ENCODE measurements at regions not wholly inside any gene's neighbourhood (a gene's known extent, or its start where the extent isn't known, plus 50 kb on each side); places are given as distances from the start of the nearest gene placed in this dataset.

- 0 to 80% (median 50%) methylated on average over 2 to 6 of the region's 6 CpGs for WGBS, 10 experiments
- Histone ChIP-seq H3K4me1 (replicated peaks in 1 of 2) (peaks cover 0 to 12% of the 10 kb centered on the region in 2 donors), H3K4me3 (no peak overlapping the region), H3K27ac (no peak overlapping the region)
- no peak for ATAC-seq (replicated peaks in 6 of 8)
- in situ Hi-C loops (cut with MboI; ENCODE audit: low pct_unique_long_range_greater_than_20kb in 2 of 9, low sequenced_read_pairs in 9 of 9, unreplicated experiment in 9 of 9) = loop anchor here in 2 of 9 experiments (25.0 kb wide), 2 partner anchors 485 to 635 kb away; partner anchors contain the start of gene RARB (in 1 of the 2)
Measured at GRCh38 chr3:24952388-24952787, 457.7 kb upstream of the THRB start.

DNA sequence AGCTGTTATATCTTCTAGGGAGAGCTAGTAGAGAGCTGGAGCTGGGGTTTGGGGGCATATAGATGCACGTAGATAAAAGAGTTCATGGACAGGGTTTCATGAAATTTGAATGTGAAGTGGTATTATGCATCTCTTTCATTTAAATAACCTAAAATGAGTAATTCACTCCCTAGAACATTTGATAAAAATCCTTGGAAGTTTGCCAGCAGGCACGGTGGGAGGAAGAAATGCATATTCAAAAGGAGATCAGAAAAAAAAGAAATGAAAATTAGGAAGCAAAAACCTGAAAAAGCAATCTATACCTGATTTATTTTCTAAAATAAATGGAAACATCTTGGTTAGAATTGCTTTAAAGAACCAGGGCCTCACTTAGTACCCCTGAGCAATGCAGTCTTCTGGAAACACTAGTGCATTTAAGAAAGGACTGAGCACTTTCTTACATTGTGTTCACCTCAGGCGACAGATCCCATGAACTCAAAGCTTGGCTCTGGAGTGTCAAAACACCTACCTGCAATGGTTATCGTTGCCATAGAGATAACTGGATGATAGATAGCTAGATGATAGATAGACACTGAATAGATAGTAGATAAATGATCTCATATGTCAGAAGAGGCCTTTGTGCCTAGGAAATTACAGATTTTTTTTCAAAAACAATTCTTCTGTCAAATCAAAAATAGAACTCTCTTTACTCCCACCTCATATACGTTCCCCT is 458.6 kb upstream of the THRB start:
- 20 to 80% (median 53%) methylated on average over 1 to 5 of the region's 5 CpGs for WGBS, 10 experiments
- ATAC-seq (replicated peaks in 6 of 8) = peak in 1 of 8 experiments; percentile 56
- H3K4me1 ChIP-seq (replicated peaks in 1 of 2) = peaks cover 0 to 12% of the 10 kb centered on the region in 2 donors
- no peak overlapping the region for H3K4me3 ChIP-seq
- in situ Hi-C loops (cut with MboI; ENCODE audit: low pct_unique_long_range_greater_than_20kb in 2 of 9, low sequenced_read_pairs in 9 of 9, unreplicated experiment in 9 of 9) = loop anchor here in 2 of 9 experiments (25.0 kb wide), 2 partner anchors 484 to 634 kb away; partner anchors contain the start of gene RARB (in 1 of the 2)
- no peak overlapping the region for H3K27ac ChIP-seq

GRCh38 chr3:24956613-24957012 is 462.0 kb upstream of the THRB start:
- in situ Hi-C loops (cut with MboI; ENCODE audit: low pct_unique_long_range_greater_than_20kb in 2 of 9, low sequenced_read_pairs in 9 of 9, unreplicated experiment in 9 of 9) = loop anchor here in 2 of 9 experiments (25.0 kb wide), 2 partner anchors 481 to 631 kb away; partner anchors contain the start of gene RARB (in 1 of the 2)
- H3K4me3 ChIP-seq = no peak overlapping the region
- ATAC-seq (replicated peaks in 6 of 8) = no peak
- H3K4me1 ChIP-seq (replicated peaks in 1 of 2) = peaks cover 0 to 8% of the 10 kb centered on the region in 2 donors
- WGBS, 10 experiments = 56 to 100% (median 87%) methylated on average over 1 to 4 of the region's 4 CpGs; no CpG with 5 or more reads in 2 of the 10 experiments
- no peak overlapping the region for H3K27ac ChIP-seq

GRCh38 chr3:24958271-24958670 is 463.6 kb upstream of the THRB start:
- Histone ChIP-seq H3K4me1 (replicated peaks in 1 of 2) (peaks cover 0 to 2% of the 10 kb centered on the region in 2 donors), H3K27ac (no peak overlapping the region), H3K4me3 (no peak overlapping the region)
- in situ Hi-C loops (cut with MboI; ENCODE audit: low pct_unique_long_range_greater_than_20kb in 2 of 9, low sequenced_read_pairs in 9 of 9, unreplicated experiment in 9 of 9) = loop anchor here in 2 of 9 experiments (25.0 kb wide), 2 partner anchors 479 to 629 kb away; partner anchors contain the start of gene RARB (in 1 of the 2)
- ATAC-seq (replicated peaks in 6 of 8) = no peak
- 0 to 100% (median 57%) methylated on average over 1 to 2 of the region's 2 CpGs for WGBS, 10 experiments

GRCh38 chr3:24958910-24959447 is 464.3 kb upstream of the THRB start:
- Histone ChIP-seq H3K4me3 (no peak overlapping the region), H3K27ac (no peak overlapping the region), H3K4me1 (replicated peaks in 1 of 2) (peaks cover 1 to 2% of the 10 kb centered on the region in 2 donors)
- peak in 1 of 8 experiments; percentile 96 for ATAC-seq (replicated peaks in 6 of 8)
- in situ Hi-C loops (cut with MboI; ENCODE audit: low pct_unique_long_range_greater_than_20kb in 2 of 9, low sequenced_read_pairs in 9 of 9, unreplicated experiment in 9 of 9) = loop anchor here in 2 of 9 experiments (25.0 kb wide), 2 partner anchors 478 to 628 kb away; partner anchors contain the start of gene RARB (in 1 of the 2)
- WGBS, 10 experiments = 14 to 100% (median 87%) methylated on average over 1 to 4 of the region's 5 CpGs; no CpG with 5 or more reads in 3 of the 10 experiments

GRCh38 chr3:24963762-24964625 is 464.1 kb upstream of the RARB start:
- peak in 4 of 8 experiments; percentile 22 to 48 (median 33) for ATAC-seq (replicated peaks in 6 of 8)
- H3K4me1 ChIP-seq (replicated peaks in 1 of 2) = peaks cover 7 to 21% of the 10 kb centered on the region in 2 donors
- in situ Hi-C loops (cut with MboI; ENCODE audit: low pct_unique_long_range_greater_than_20kb in 2 of 9, low sequenced_read_pairs in 9 of 9, unreplicated experiment in 9 of 9) = loop anchor here in 2 of 9 experiments (25.0 kb wide), 2 partner anchors 473 to 623 kb away; partner anchors contain the start of gene RARB (in 1 of the 2)
- H3K4me3 ChIP-seq = no peak overlapping the region
- H3K27ac ChIP-seq = no peak overlapping the region
- 0 to 100% (median 48%) methylated on average over 1 to 2 of the region's 2 CpGs for WGBS, 10 experiments

- 10 to 100% (median 100%) methylated on average over 1 to 2 of the region's 2 CpGs; no CpG with 5 or more reads in 1 of the 10 experiments for WGBS, 10 experiments
Measured at GRCh38 chr3:24965706-24966385, 462.2 kb upstream of the RARB start.

GRCh38 chr3:24968036-24968435 is 460.0 kb upstream of the RARB start:
- Histone ChIP-seq H3K27ac (no peak overlapping the region), H3K4me1 (replicated peaks in 1 of 2) (peaks cover 7 to 23% of the 10 kb centered on the region in 2 donors), H3K4me3 (no peak overlapping the region)
- in situ Hi-C loops (cut with MboI; ENCODE audit: low pct_unique_long_range_greater_than_20kb in 2 of 9, low sequenced_read_pairs in 9 of 9, unreplicated experiment in 9 of 9) = loop anchor here in 2 of 9 experiments (25.0 kb wide), 2 partner anchors 469 to 619 kb away; partner anchors contain the start of gene RARB (in 1 of the 2)
- WGBS, 10 experiments = 33 to 100% (median 100%) methylated on average over 1 of the region's 1 CpG; no CpG with 5 or more reads in 3 of the 10 experiments
- no peak for ATAC-seq (replicated peaks in 6 of 8)

More at GRCh38 chr3:24965706-24966385, 462.2 kb upstream of the RARB start:
- H3K4me3 ChIP-seq = no peak overlapping the region
- H3K27ac ChIP-seq = no peak overlapping the region
- H3K4me1 ChIP-seq (replicated peaks in 1 of 2) = peaks cover 7 to 23% of the 10 kb centered on the region in 2 donors
- ATAC-seq (replicated peaks in 6 of 8) = no peak
- in situ Hi-C loops (cut with MboI; ENCODE audit: low pct_unique_long_range_greater_than_20kb in 2 of 9, low sequenced_read_pairs in 9 of 9, unreplicated experiment in 9 of 9) = loop anchor here in 2 of 9 experiments (25.0 kb wide), 2 partner anchors 471 to 621 kb away; partner anchors contain the start of gene RARB (in 1 of the 2)

GRCh38 chr3:24972491-24972890 is 455.6 kb upstream of the RARB start:
- Histone ChIP-seq H3K27ac (no peak overlapping the region), H3K4me3 (no peak overlapping the region), H3K4me1 (replicated peaks in 1 of 2) (peaks cover 0 to 9% of the 10 kb centered on the region in 2 donors)
- 0 to 100% (median 71%) methylated on average over 1 of the region's 1 CpG for WGBS, 10 experiments
- in situ Hi-C loops (cut with MboI; ENCODE audit: low pct_unique_long_range_greater_than_20kb in 2 of 9, low sequenced_read_pairs in 9 of 9, unreplicated experiment in 9 of 9) = loop anchor here in 2 of 9 experiments (25.0 kb wide), 2 partner anchors 465 to 615 kb away; partner anchors contain the start of gene RARB (in 1 of the 2)
- no peak for ATAC-seq (replicated peaks in 6 of 8)

GRCh38 chr3:24981309-24981708 is 446.8 kb upstream of the RARB start:
- WGBS, 10 experiments = 7 to 100% (median 81%) methylated on average over 1 to 3 of the region's 5 CpGs; no CpG with 5 or more reads in 6 of the 10 experiments
- Histone ChIP-seq H3K4me1 (replicated peaks in 1 of 2) (no peaks in the 10 kb centered on the region), H3K4me3 (no peak overlapping the region), H3K27ac (no peak overlapping the region)
- ATAC-seq (replicated peaks in 6 of 8) = no peak
- in situ Hi-C loops (cut with MboI; ENCODE audit: low pct_unique_long_range_greater_than_20kb in 2 of 9, low sequenced_read_pairs in 9 of 9, unreplicated experiment in 9 of 9) = no loop called here

- no peak for ATAC-seq (replicated peaks in 6 of 8)
- in situ Hi-C loops (cut with MboI; ENCODE audit: low pct_unique_long_range_greater_than_20kb in 2 of 9, low sequenced_read_pairs in 9 of 9, unreplicated experiment in 9 of 9) = no loop called here
- Histone ChIP-seq H3K27ac (no peak overlapping the region), H3K4me3 (no peak overlapping the region), H3K4me1 (replicated peaks in 1 of 2) (no peaks in the 10 kb centered on the region)
Measured at GRCh38 chr3:24981924-24982323, 446.1 kb upstream of the RARB start.

GRCh38 chr3:24985668-24986067 is 442.4 kb upstream of the RARB start:
- 7 to 93% (median 64%) methylated on average over 1 to 9 of the region's 9 CpGs for WGBS, 10 experiments

More at GRCh38 chr3:24985668-24986067, 442.4 kb upstream of the RARB start:
- Histone ChIP-seq H3K4me1 (replicated peaks in 1 of 2) (no peaks in the 10 kb centered on the region), H3K27ac (no peak overlapping the region), H3K4me3 (no peak overlapping the region)
- in situ Hi-C loops (cut with MboI; ENCODE audit: low pct_unique_long_range_greater_than_20kb in 2 of 9, low sequenced_read_pairs in 9 of 9, unreplicated experiment in 9 of 9) = no loop called here
- peak in 2 of 8 experiments; percentile 25 to 70 for ATAC-seq (replicated peaks in 6 of 8)
